DOHH2 (cell line): ENCODE measurements at regions not wholly inside any gene's neighbourhood (a gene's known extent, or its start where the extent isn't known, plus 50 kb on each side); places are given as distances from the start of the nearest gene placed in this dataset.

Experiments
- H3F3A ChIP-seq: fragments of 200-600 bp; sonication (generic), shearing (Covaris generic); 2 replicates; pipeline ENCODE4 v1.6.0; 2016; ENCODE audit warnings: antibody characterized with exemption, mild to moderate bottlenecking; ENCODE audit not compliant: control insufficient read depth, insufficient read depth
- H3K27ac ChIP-seq: fragments of 200-600 bp; sonication (generic); 2 replicates; pipeline ENCODE4 v1.5.1; 2014; ENCODE audit warnings: low read depth, mild to moderate bottlenecking, low read length, moderate library complexity
- H3K27me3 ChIP-seq: fragments of 200-600 bp; sonication (generic); 2 replicates; pipeline ENCODE4 v1.6.1; 2014; ENCODE audit warnings: mild to moderate bottlenecking, low read length, mixed read lengths; ENCODE audit not compliant: control insufficient read depth
- H3K36me3 ChIP-seq: fragments of 200-600 bp; sonication (generic); 2 replicates; pipeline ENCODE4 v1.6.1; 2014; ENCODE audit warnings: mild to moderate bottlenecking, low read length, moderate library complexity, mixed read lengths; ENCODE audit not compliant: control insufficient read depth
- H3K4me1 ChIP-seq: fragments of 200-600 bp; sonication (generic); 2 replicates; pipeline ENCODE4 v1.6.1; 2014; ENCODE audit warnings: mild to moderate bottlenecking, low read length, mixed read lengths; ENCODE audit not compliant: control insufficient read depth
- H3K4me2 ChIP-seq: fragments of 200-600 bp; sonication (generic); 2 replicates; pipeline ENCODE4 v1.6.0; 2014; ENCODE audit warnings: mild to moderate bottlenecking, low read length, moderate library complexity
- H3K4me3 ChIP-seq: fragments of 200-600 bp; sonication (generic); 2 replicates; pipeline ENCODE4 v1.5.1; 2014; ENCODE audit warnings: mild to moderate bottlenecking, low read length, mixed read lengths
- H3K79me2 ChIP-seq: fragments of 200-600 bp; sonication (generic); 2 replicates; pipeline ENCODE4 v1.6.1; 2014; ENCODE audit warnings: mild to moderate bottlenecking, low read length, mixed read lengths; ENCODE audit not compliant: control insufficient read depth
- H3K9me2 ChIP-seq: fragments of 200-600 bp; sonication (generic); replicated peaks from 2 replicates; pipeline ENCODE4 v1.6.1; 2014; ENCODE audit warnings: mild to moderate bottlenecking, low read length, mixed read lengths; ENCODE audit not compliant: control insufficient read depth
- H3K9me3 ChIP-seq: fragments of 200-600 bp; sonication (generic); 2 replicates; pipeline ENCODE4 v1.6.1; 2014; ENCODE audit warnings: antibody characterized with exemption, low read length, mixed read lengths; ENCODE audit not compliant: control insufficient read depth, insufficient read depth
- H4K20me1 ChIP-seq: fragments of 200-600 bp; sonication (generic); 2 replicates; pipeline ENCODE4 v1.6.0; 2014; ENCODE audit warnings: low read depth, mild to moderate bottlenecking, antibody characterized with exemption, low read length, moderate library complexity; ENCODE audit not compliant: control insufficient read depth, insufficient read depth
- CTCF ChIP-seq: fragments of 200-600 bp; sonication (generic); IDR thresholded peaks from one replicate; pipeline ENCODE4 v1.5.1; 2014; ENCODE audit warnings: antibody characterized with exemption, mild to moderate bottlenecking, low read depth, low read length; ENCODE audit not compliant: poor library complexity, severe bottlenecking
- EZH2phosphoT487 ChIP-seq: fragments of 200-600 bp; sonication (generic); IDR thresholded peaks from 2 replicates; pipeline ENCODE4 v1.6.1; 2017; ENCODE audit warnings: borderline replicate concordance, mild to moderate bottlenecking, antibody characterized with exemption, low read length, moderate library complexity, mixed read lengths

GRCh38 chr20:41750137-41750536 is 132.0 kb upstream of the CHD6 start:
- Histone ChIP-seq H3K9me3 (no peaks in the 10 kb centered on the region), H3K4me2 (no peak overlapping the region), H3K27me3 (no peaks in the 10 kb centered on the region), H3K79me2 (no peaks in the 10 kb centered on the region), H3K4me3 (no peak overlapping the region), H3K4me1 (no peaks in the 10 kb centered on the region), H3K27ac (no peak overlapping the region), H4K20me1 (no peaks in the 10 kb centered on the region), H3K9me2 (no peaks in the 10 kb centered on the region), H3F3A (no peaks in the 10 kb centered on the region), H3K36me3 (no peaks in the 10 kb centered on the region)
- no peak for TF ChIP-seq CTCF
- TF ChIP-seq EZH2phosphoT487: no peak

GRCh38 chr20:41748756-41749582 is 130.8 kb upstream of the CHD6 start:
- no peaks in the 10 kb centered on the region for H3K36me3 ChIP-seq
- H3K9me2 ChIP-seq: no peaks in the 10 kb centered on the region
- H3K27ac ChIP-seq: no peak overlapping the region
- no peak overlapping the region for H3K4me3 ChIP-seq
- no peaks in the 10 kb centered on the region for H3K79me2 ChIP-seq
- H3K9me3 ChIP-seq: no peaks in the 10 kb centered on the region
- no peaks in the 10 kb centered on the region for H3F3A ChIP-seq
- H4K20me1 ChIP-seq: no peaks in the 10 kb centered on the region
- H3K27me3 ChIP-seq: peaks cover 4% of the 10 kb centered on the region
- no peak for TF ChIP-seq CTCF
- no peaks in the 10 kb centered on the region for H3K4me1 ChIP-seq
- no peak overlapping the region for H3K4me2 ChIP-seq

GRCh38 chr20:41748051-41748450 is 129.9 kb upstream of the CHD6 start:
- Histone ChIP-seq H3K36me3 (no peaks in the 10 kb centered on the region), H3K4me2 (no peak overlapping the region), H3F3A (no peaks in the 10 kb centered on the region), H3K27me3 (peaks cover 4% of the 10 kb centered on the region), H3K4me1 (no peaks in the 10 kb centered on the region), H4K20me1 (no peaks in the 10 kb centered on the region), H3K9me2 (no peaks in the 10 kb centered on the region), H3K4me3 (no peak overlapping the region), H3K79me2 (no peaks in the 10 kb centered on the region), H3K9me3 (no peaks in the 10 kb centered on the region), H3K27ac (no peak overlapping the region)
- TF ChIP-seq EZH2phosphoT487 (no peak), CTCF (no peak)
